Smooth muscle cell (in vitro differentiated cells): ENCODE measurements at regions not wholly inside any gene's neighbourhood (a gene's known extent, or its start where the extent isn't known, plus 50 kb on each side); places are given as distances from the start of the nearest gene placed in this dataset.

Experiments
- DNase-seq: peaks from one replicate; lab custom pipeline; 2025; ENCODE audit not compliant: unreplicated experiment; lab: John Stamatoyannopoulos, UW
- H2AFZ ChIP-seq: fragments of 200-600 bp; sonication (generic); 2 replicates; pipeline ENCODE4 v1.6.0; 2016; ENCODE audit warnings: antibody characterized with exemption, low read depth, mild to moderate bottlenecking
- H3F3A ChIP-seq: fragments of 200-600 bp; sonication (generic); 2 replicates; pipeline ENCODE4 v1.6.0; 2017; ENCODE audit warnings: antibody characterized with exemption, low read depth
- H3K27ac ChIP-seq: fragments of 200-600 bp; sonication (generic); 2 replicates; pipeline ENCODE4 v1.5.1; 2016; ENCODE audit warnings: low read depth, mild to moderate bottlenecking
- H3K27me3 ChIP-seq: fragments of 200-600 bp; sonication (generic); 2 replicates; pipeline ENCODE4 v1.6.1; 2016; ENCODE audit warnings: low read depth, mild to moderate bottlenecking
- H3K36me3 ChIP-seq: fragments of 200-600 bp; sonication (generic); 2 replicates; pipeline ENCODE4 v1.5.1; 2016; ENCODE audit warnings: low read depth
- H3K4me1 ChIP-seq: fragments of 200-600 bp; sonication (generic); 2 replicates; pipeline ENCODE4 v1.5.1; 2016; ENCODE audit warnings: low read depth
- H3K4me2 ChIP-seq: fragments of 200-600 bp; sonication (generic); 2 replicates; pipeline ENCODE4 v1.6.0; 2016; ENCODE audit warnings: mild to moderate bottlenecking
- H3K4me3 ChIP-seq: fragments of 200-600 bp; sonication (generic); 2 replicates; pipeline ENCODE4 v1.5.1; 2016; ENCODE audit warnings: mild to moderate bottlenecking
- H3K79me2 ChIP-seq: fragments of 200-600 bp; sonication (generic); 2 replicates; pipeline ENCODE4 v1.6.0; 2016; ENCODE audit warnings: low read depth, mild to moderate bottlenecking
- H3K9ac ChIP-seq: fragments of 200-600 bp; sonication (generic); 2 replicates; pipeline ENCODE4 v1.6.0; 2016; ENCODE audit warnings: low read depth
- H3K9me3 ChIP-seq: fragments of 200-600 bp; sonication (generic); replicated peaks from 2 replicates; pipeline ENCODE4 v1.5.1; 2016; ENCODE audit warnings: low read depth
- H4K20me1 ChIP-seq: fragments of 200-600 bp; sonication (generic); 2 replicates; pipeline ENCODE4 v1.6.0; 2016; ENCODE audit warnings: low read depth
- CTCF ChIP-seq: fragments of 200-600 bp; sonication (generic); IDR thresholded peaks from 2 replicates; pipeline ENCODE4 v1.5.1; 2017; ENCODE audit warnings: borderline replicate concordance, mild to moderate bottlenecking, antibody characterized with exemption; ENCODE audit not compliant: insufficient read depth, poor library complexity, severe bottlenecking
- WGBS: methylation state at CpG from one replicate; pipeline ENCODE4 v1.1.7; 2016; ENCODE audit warnings: low lambda C conversion rate; 5-methylcytosine and 5-hydroxymethylcytosine counted together

- Histone ChIP-seq H3K4me1 (peaks cover 5% of the 10 kb centered on the region), H3K4me2 (no peak overlapping the region), H3K9me3 (no peaks in the 10 kb centered on the region), H4K20me1 (no peaks in the 10 kb centered on the region), H3K79me2 (no peaks in the 10 kb centered on the region), H3K4me3 (no peak overlapping the region), H3K27me3 (no peaks in the 10 kb centered on the region), H3K27ac (no peak overlapping the region), H3K36me3 (no peaks in the 10 kb centered on the region), H2AFZ (no peak overlapping the region), H3F3A (no peaks in the 10 kb centered on the region), H3K9ac (no peak overlapping the region)
- TF ChIP-seq CTCF: no peak
- DNase-seq: no peak
- WGBS: 91% methylated on average over 12 of the region's 12 CpGs
These were observed 180.6 kb downstream of the FOXO1 start for GRCh38 chr13:40485611-40486517.

- H3F3A ChIP-seq: no peaks in the 10 kb centered on the region
- no peaks in the 10 kb centered on the region for H3K36me3 ChIP-seq
- H3K27me3 ChIP-seq: no peaks in the 10 kb centered on the region
- H3K4me1 ChIP-seq: peaks cover 5% of the 10 kb centered on the region
- no peak overlapping the region for H3K4me2 ChIP-seq
- WGBS: 79% methylated on average over 12 of the region's 12 CpGs
- no peaks in the 10 kb centered on the region for H4K20me1 ChIP-seq
- no peak for DNase-seq
- H3K9me3 ChIP-seq: no peaks in the 10 kb centered on the region
- no peak overlapping the region for H3K9ac ChIP-seq
- no peak overlapping the region for H3K4me3 ChIP-seq
- H3K79me2 ChIP-seq: no peaks in the 10 kb centered on the region
- no peak overlapping the region for H2AFZ ChIP-seq
- TF ChIP-seq CTCF: no peak
- no peak overlapping the region for H3K27ac ChIP-seq
These were observed 179.8 kb downstream of the FOXO1 start for GRCh38 chr13:40486518-40487163.

- DNase-seq: no peak
- no peaks in the 10 kb centered on the region for H3F3A ChIP-seq
- H3K4me2 ChIP-seq: no peak overlapping the region
- H3K36me3 ChIP-seq: no peaks in the 10 kb centered on the region
- H3K27ac ChIP-seq: no peak overlapping the region
- no peak for TF ChIP-seq CTCF
- H3K9me3 ChIP-seq: no peaks in the 10 kb centered on the region
- peaks cover 5% of the 10 kb centered on the region for H3K4me1 ChIP-seq
- no peaks in the 10 kb centered on the region for H4K20me1 ChIP-seq
- H2AFZ ChIP-seq: no peak overlapping the region
- no peak overlapping the region for H3K9ac ChIP-seq
- no peaks in the 10 kb centered on the region for H3K79me2 ChIP-seq
- H3K4me3 ChIP-seq: no peak overlapping the region
- no peaks in the 10 kb centered on the region for H3K27me3 ChIP-seq
- 98% methylated on average over 18 of the region's 21 CpGs for WGBS
These were observed 177.5 kb downstream of the FOXO1 start for GRCh38 chr13:40488869-40489391.
